IPS-NIHi7 (cell line): ENCODE measurements at regions not wholly inside any gene's neighbourhood (a gene's known extent, or its start where the extent isn't known, plus 50 kb on each side); places are given as distances from the start of the nearest gene placed in this dataset.
"Not testable (repeated sequence)": the region's sequence is repeated elsewhere in the genome, so short reads cannot be mapped to it uniquely, and the experiment has no call there.

ENCODE experiments used
- DNase-seq: peaks from one replicate; pipeline ENCODE4 v3.0.0; 2012; ENCODE audit warnings: mixed read lengths; ENCODE audit errors: extremely low spot score

- no peak for DNase-seq
Measured at GRCh38 chr1:38670544-38671122, 188.9 kb downstream of the RRAGC start.

- no peak for DNase-seq
Measured at GRCh38 chr1:38667626-38668025, 191.9 kb downstream of the RRAGC start.

GRCh38 chr1:38662126-38662525, 197.4 kb downstream of the RRAGC start:
- no peak for DNase-seq

GRCh38 chr1:38658883-38659282, 200.7 kb downstream of the RRAGC start:
- DNase-seq, result no peak

GRCh38 chr1:38657873-38658272, 201.7 kb downstream of the RRAGC start:
- DNase-seq, result no peak

GRCh38 chr1:38657207-38657840, 202.2 kb downstream of the RRAGC start:
- no peak for DNase-seq

- no peak for DNase-seq
Measured at GRCh38 chr1:38656726-38657125, 202.8 kb downstream of the RRAGC start.

GRCh38 chr1:38652217-38652616, 207.4 kb downstream of the RRAGC start:
- DNase-seq, result no peak

- no peak for DNase-seq
Measured at GRCh38 chr1:38651669-38652068, 207.9 kb downstream of the RRAGC start.

- DNase-seq, result no peak
Measured at GRCh38 chr1:38648417-38648816, 211.2 kb downstream of the RRAGC start.

- not testable (repeated sequence) for DNase-seq
Measured at GRCh38 chr1:38647341-38647740, 212.2 kb downstream of the RRAGC start.

- DNase-seq, result no peak
Measured at GRCh38 chr1:38644092-38644491, 215.5 kb downstream of the RRAGC start.

GRCh38 chr1:38641661-38642060, 217.9 kb downstream of the RRAGC start:
- DNase-seq, result no peak

- DNase-seq, result no peak
Measured at GRCh38 chr1:38640371-38640770, 219.2 kb downstream of the RRAGC start.

GRCh38 chr1:38628241-38628640, 231.3 kb downstream of the RRAGC start:
- no peak for DNase-seq

GRCh38 chr1:38625939-38626338, 233.6 kb downstream of the RRAGC start:
- no peak for DNase-seq

GRCh38 chr1:38624336-38625039, 235.1 kb downstream of the RRAGC start:
- DNase-seq, result no peak

- no peak for DNase-seq
Measured at GRCh38 chr1:38623529-38623928, 236.0 kb downstream of the RRAGC start.

GRCh38 chr1:38622197-38622596, 237.4 kb downstream of the RRAGC start:
- no peak for DNase-seq

GRCh38 chr1:38616846-38617245, 242.7 kb downstream of the RRAGC start:
- no peak for DNase-seq

GRCh38 chr1:38615680-38616079, 243.9 kb downstream of the RRAGC start:
- DNase-seq, result no peak

- no peak for DNase-seq
Measured at GRCh38 chr1:38614861-38615260, 244.7 kb downstream of the RRAGC start.

- peak; percentile 27 for DNase-seq
Measured at GRCh38 chr1:38613996-38614395, 245.6 kb downstream of the RRAGC start.
